Transverse colon (tissue), 4 donors: ENCODE measurements at regions not wholly inside any gene's neighbourhood (a gene's known extent, or its start where the extent isn't known, plus 50 kb on each side); places are given as distances from the start of the nearest gene placed in this dataset.

Experiments
- CTCF ChIP-seq, 5 experiments: fragments of 200-600 bp in 3 of 5; fragments of 450-650 bp in 2 of 5; sonication (generic) in 3 of 5; IDR thresholded peaks; 1 replicate in 2 of 5; 2 replicates in 3 of 5; pipeline ENCODE4 v1.5.1; 2016 to 2017; ENCODE audit warnings: antibody characterized with exemption in 5 of 5, inconsistent platforms in 3 of 5, mild to moderate bottlenecking in 2 of 5, moderate library complexity in 1 of 5
- POLR2A ChIP-seq: fragments of 450-650 bp; IDR thresholded peaks from one replicate; pipeline ENCODE4 v1.6.1; 2016; ENCODE audit warnings: antibody characterized with exemption, mild to moderate bottlenecking, moderate library complexity
- POLR2AphosphoS5 ChIP-seq, 3 donors: sonication (generic); formaldehyde crosslinking; IDR thresholded peaks; one replicate each; pipeline ENCODE4 v1.6.1; 2016; ENCODE audit warnings: antibody characterized with exemption in 3 of 3

GRCh38 chr4:100889898-100890297 lies 372.1 kb upstream of the EMCN start:
- TF ChIP-seq CTCF (IDR thresholded peaks at IDR 0.05), result no peak
- TF ChIP-seq POLR2AphosphoS5 (IDR thresholded peaks at IDR 0.05), result no peak
- TF ChIP-seq POLR2A, result no peak
